HEK293 (cell line): ENCODE measurements at regions not wholly inside any gene's neighbourhood (a gene's known extent, or its start where the extent isn't known, plus 50 kb on each side); places are given as distances from the start of the nearest gene placed in this dataset.

Experiments
- ATF2 ChIP-seq: fragments of 450-650 bp; formaldehyde crosslinking; IDR thresholded peaks from 2 replicates; pipeline ENCODE4 v1.5.1; 2016; ENCODE audit warnings: missing biosample characterization, missing genetic modification characterization, low read depth
- FEZF1 ChIP-seq: fragments of 450-650 bp; formaldehyde crosslinking; IDR thresholded peaks from 2 replicates; pipeline ENCODE4 v1.5.1; 2016; ENCODE audit warnings: missing biosample characterization, missing genetic modification characterization

- TF ChIP-seq ATF2 (tag by site-specific recombination) (no peak), FEZF1 (tag by site-specific recombination) (no peak)
These were observed 284.2 kb upstream of the IRX1 start for GRCh38 chr5:3311433-3311832.
